HepG2 (cell line): ENCODE measurements at regions not wholly inside any gene's neighbourhood (a gene's known extent, or its start where the extent isn't known, plus 50 kb on each side); places are given as distances from the start of the nearest gene placed in this dataset.

Experiments used
- ATAC-seq: fragments of 200-7000 bp; cut with Tn5 transposase; 3 replicates; pipeline ENCODE4 v1.9.1; 2020; ENCODE audit warnings: mild to moderate bottlenecking, moderate library complexity
- BruUV-seq: library from RNA; stranded (reverse); fragments of 400-500 nt; replicated peaks from 2 replicates; lab custom pipeline; 2021; lab: Mats Ljungman, UMichigan
- CTCF ChIA-PET: fragments of 300-600 bp; formaldehyde crosslinking; extraction: SDS; loops from one replicate; lab custom pipeline; 2021; ENCODE audit warnings: low total read pairs, inconsistent platforms, low intra/inter-chr PET ratio; lab: Yijun Ruan, JAX
- POLR2A ChIA-PET: fragments of 350-600 bp; sonication (Branson Sonifier 250); formaldehyde crosslinking; loops from one replicate; lab custom pipeline; 2020; ENCODE audit warnings: antibody characterized with exemption, inconsistent platforms; lab: Yijun Ruan, JAX
- DNase-seq: peaks from one replicate; pipeline ENCODE4 v3.0.0-alpha.2; 2015; ENCODE audit warnings: low spot score
- FAIRE-seq: peaks from 3 replicates; lab custom pipeline; 2011; peaks lifted over from hg19 to GRCh38; lab: Jason Lieb, UNC
- H2AFZ ChIP-seq: one replicate; pipeline ENCODE4 v1.6.1; 2011; ENCODE audit warnings: low read length, inconsistent platforms
- H3K27ac ChIP-seq: fragments of 300-600 bp; 3 replicates; pipeline ENCODE4 v1.8.0; 2011; ENCODE audit warnings: mixed run types, mild to moderate bottlenecking, mixed read lengths, low read length, inconsistent platforms; ENCODE audit not compliant: insufficient read depth; ENCODE audit errors: extremely low read length
- H3K27me3 ChIP-seq, 2 experiments: fragments of 200-600 bp in 1 of 2; 2 replicates in 1 of 2; 3 replicates in 1 of 2; pipeline versions ENCODE4 v1.6.0 to v1.8.0; 2011; ENCODE audit warnings: low read length in 2 of 2, mild to moderate bottlenecking in 2 of 2, moderate library complexity in 2 of 2, inconsistent platforms in 1 of 2; ENCODE audit not compliant: insufficient read depth in 2 of 2, control insufficient read depth in 1 of 2
- H3K36me3 ChIP-seq, 2 experiments: fragments of 200-600 bp in 1 of 2; replicated peaks in 1 of 2; 2 replicates in 1 of 2; 3 replicates in 1 of 2; pipeline versions ENCODE4 v1.5.1 to v1.8.0; 2011; ENCODE audit warnings: low read length in 2 of 2, inconsistent platforms in 1 of 2; ENCODE audit not compliant: insufficient read depth in 2 of 2, control insufficient read depth in 1 of 2
- H3K4me1 ChIP-seq: 2 replicates; pipeline ENCODE4 v1.5.1; 2012; ENCODE audit warnings: low read length, inconsistent platforms; ENCODE audit not compliant: insufficient read depth
- H3K4me2 ChIP-seq: 2 replicates; pipeline ENCODE4 v1.6.0; 2011; ENCODE audit warnings: low read depth, low read length, inconsistent platforms
- H3K4me3 ChIP-seq, 3 experiments: fragments of 200-600 bp in 1 of 3; sonication (generic), shearing (Covaris generic) in 1 of 3; replicated peaks in 1 of 3; 2 replicates each; pipeline ENCODE4 v1.5.1; 2011 to 2016; ENCODE audit warnings: low read length in 3 of 3, inconsistent platforms in 2 of 3, low read depth in 2 of 3, mild to moderate bottlenecking in 2 of 3, control low read depth in 1 of 3, mixed read lengths in 1 of 3; ENCODE audit not compliant: insufficient read depth in 1 of 3
- H3K79me2 ChIP-seq: one replicate; pipeline ENCODE4 v1.6.1; 2011; ENCODE audit warnings: low read length, inconsistent platforms; ENCODE audit not compliant: insufficient read depth
- H3K9ac ChIP-seq: 2 replicates; pipeline ENCODE4 v1.6.0; 2011; ENCODE audit warnings: mild to moderate bottlenecking, low read depth, low read length, inconsistent platforms; ENCODE audit not compliant: insufficient read depth
- H3K9me3 ChIP-seq: 2 replicates; pipeline ENCODE4 v1.5.1; 2012; ENCODE audit warnings: mild to moderate bottlenecking, low read length
- H4K20me1 ChIP-seq: 2 replicates; pipeline ENCODE4 v1.6.0; 2011; ENCODE audit warnings: inconsistent platforms, mild to moderate bottlenecking, low read length, moderate library complexity; ENCODE audit not compliant: insufficient read depth
- ARNTL ChIP-seq: sonication (generic); formaldehyde crosslinking; IDR thresholded peaks from 2 replicates; pipeline ENCODE4 v1.4.0; 2020; ENCODE audit warnings: mild to moderate bottlenecking, missing genetic modification reagents
- KAT2B ChIP-seq: fragments of 150-350 bp; IDR thresholded peaks from 2 replicates; pipeline ENCODE4 v1.6.1; 2014; ENCODE audit warnings: low read depth, low read length, borderline replicate concordance
- SATB2 ChIP-seq: sonication (generic); formaldehyde crosslinking; IDR thresholded peaks from 2 replicates; pipeline ENCODE4 v1.5.0; 2020; ENCODE audit warnings: missing genetic modification reagents
- THAP11 ChIP-seq: IDR thresholded peaks from 2 replicates; pipeline ENCODE4 v1.6.1; 2016; ENCODE audit warnings: missing biosample characterization, missing genetic modification reagents
- ZBTB46 ChIP-seq: sonication (generic); formaldehyde crosslinking; IDR thresholded peaks from 2 replicates; pipeline ENCODE4 v1.4.0; 2020; ENCODE audit warnings: mild to moderate bottlenecking, missing genetic modification reagents, borderline replicate concordance
- ZFYVE20 ChIP-seq: sonication (generic); formaldehyde crosslinking; IDR thresholded peaks from 2 replicates; pipeline ENCODE4 v1.8.0; 2023; ENCODE audit warnings: low read depth, mild to moderate bottlenecking, moderate library complexity, missing genetic modification reagents, borderline replicate concordance
- ZNF451 ChIP-seq: sonication (generic); formaldehyde crosslinking; IDR thresholded peaks from 2 replicates; pipeline ENCODE4 v1.5.0; 2020; ENCODE audit warnings: mild to moderate bottlenecking, missing genetic modification reagents
- ZNF580 ChIP-seq: IDR thresholded peaks from 2 replicates; pipeline ENCODE4 v1.6.1; 2016; ENCODE audit warnings: low read depth, borderline replicate concordance
- WGBS: methylation state at CpG from one replicate; pipeline ENCODE4 v1.1.6; 2017; ENCODE audit warnings: low lambda C conversion rate; 5-methylcytosine and 5-hydroxymethylcytosine counted together
- in situ Hi-C: cut with HindIII; loops from 2 replicates; pipeline ENCODE4 v1.10.0; 2017; ENCODE audit warnings: low pct_unique_long_range_greater_than_20kb; ENCODE audit not compliant: extremely low pct_ligation_motif_present
- intact Hi-C: fragments of 100-400 bp; cut with micrococcal nuclease; formaldehyde crosslinking; loops from one replicate; pipeline ENCODE4 v1.10.0; 2022; ENCODE audit not compliant: unreplicated experiment

GRCh38 chr4:100023800-100024199 lies 73.7 kb upstream of the H2AZ1 start:
- Histone ChIP-seq H3K4me3 (no peak overlapping the region), H3K4me2 (no peak overlapping the region), H3K9ac (no peak overlapping the region), H3K27me3 (no peaks in the 10 kb centered on the region), H3K36me3 (no peaks in the 10 kb centered on the region), H3K27ac (no peak overlapping the region), H3K4me1 (no peaks in the 10 kb centered on the region), H3K9me3 (no peaks in the 10 kb centered on the region), H2AFZ (no peak overlapping the region), H3K79me2 (no peaks in the 10 kb centered on the region), H4K20me1 (no peaks in the 10 kb centered on the region)
- in situ Hi-C loops: no loop called here
- DNase-seq (no peak), ATAC-seq (no peak), FAIRE-seq (no peak)
- TF ChIP-seq ARNTL (no peak), ZNF451 (CRISPR knock-in tag) (no peak)
- no TSS peak for BruUV-seq
- CTCF ChIA-PET: no interaction called here
- POLR2A ChIA-PET: no interaction called here
- intact Hi-C loops: no loop called here

GRCh38 chr4:100022792-100023222 lies 72.7 kb upstream of the H2AZ1 start:
- Histone ChIP-seq H3K9ac (no peak overlapping the region), H3K79me2 (no peaks in the 10 kb centered on the region), H3K36me3 (no peaks in the 10 kb centered on the region), H3K4me3 (no peak overlapping the region), H2AFZ (no peak overlapping the region), H3K9me3 (no peaks in the 10 kb centered on the region), H3K27me3 (no peaks in the 10 kb centered on the region), H4K20me1 (no peaks in the 10 kb centered on the region), H3K4me2 (no peak overlapping the region), H3K27ac (no peak overlapping the region), H3K4me1 (no peaks in the 10 kb centered on the region)
- ATAC-seq (no peak), DNase-seq (no peak), FAIRE-seq (no peak)
- no TSS peak for BruUV-seq
- TF ChIP-seq ZBTB46 (CRISPR knock-in tag) (no peak), ZNF580 (no peak), SATB2 (CRISPR knock-in tag) (no peak), ZFYVE20 (CRISPR knock-in tag) (no peak), KAT2B (no peak), THAP11 (CRISPR knock-in tag) (no peak)
- in situ Hi-C loops: no loop called here
- WGBS: 9% methylated on average over 5 of the region's 5 CpGs
- ChIA-PET CTCF (no interaction called here), POLR2A (no interaction called here)
- intact Hi-C loops: no loop called here
